ENCODE measurements at regions not wholly inside any gene's neighbourhood (a gene's known extent, or its start where the extent isn't known, plus 50 kb on each side); places are given as distances from the start of the nearest gene placed in this dataset.
A peak's percentile ranks its signal among the peaks of the same experiment; 100 is the strongest.

GRCh38 chr5:67259548-67260215 lies 63.1 kb upstream of the CD180 start:
- Mint-ChIP-seq H3K36me3 (ENCODE audit: low read depth) (no peaks in the 10 kb centered on the region), H3K27ac (no peak overlapping the region), H3K4me1 (ENCODE audit: low read depth) (peaks cover 19% of the 10 kb centered on the region), H3K9me3 (no peaks in the 10 kb centered on the region), H3K4me3 (no peak overlapping the region), H3K27me3 (ENCODE audit: insufficient read depth) (peaks cover 3% of the 10 kb centered on the region; the same call in 1 of the 2 replicates)
- no peak for TF ChIP-seq CTCF (IDR thresholded peaks at IDR 0.05)
- DNase-seq, result no peak

GRCh38 chr5:67257500-67257899 lies 60.9 kb upstream of the CD180 start:
- Mint-ChIP-seq H3K36me3 (ENCODE audit: low read depth) (no peaks in the 10 kb centered on the region), H3K9me3 (no peaks in the 10 kb centered on the region; the same call in 1 of the 2 replicates), H3K27me3 (ENCODE audit: insufficient read depth) (peaks cover 3% of the 10 kb centered on the region; the same call in 1 of the 2 replicates), H3K4me1 (ENCODE audit: low read depth) (peaks cover 19% of the 10 kb centered on the region), H3K27ac (no peak overlapping the region), H3K4me3 (no peak overlapping the region; the same call in 1 of the 2 replicates)
- DNase-seq, result no peak
- TF ChIP-seq CTCF (IDR thresholded peaks at IDR 0.05), result no peak

- TF ChIP-seq CTCF (IDR thresholded peaks at IDR 0.05), result no peak
- H3K27me3 Mint-ChIP-seq (ENCODE audit: insufficient read depth), result peaks cover 3% of the 10 kb centered on the region; the same call in 1 of the 2 replicates
- H3K4me3 Mint-ChIP-seq, result no peak overlapping the region
- peaks cover 19% of the 10 kb centered on the region for H3K4me1 Mint-ChIP-seq (ENCODE audit: low read depth)
- no peak for DNase-seq
- H3K27ac Mint-ChIP-seq, result no peak overlapping the region
- no peaks in the 10 kb centered on the region; the same call in 1 of the 2 replicates for H3K9me3 Mint-ChIP-seq
- no peaks in the 10 kb centered on the region for H3K36me3 Mint-ChIP-seq (ENCODE audit: low read depth)
These were observed 60.5 kb upstream of the CD180 start for GRCh38 chr5:67257077-67257476.

GRCh38 chr5:67255881-67256280 lies 59.3 kb upstream of the CD180 start:
- TF ChIP-seq CTCF (IDR thresholded peaks at IDR 0.05), result no peak
- Mint-ChIP-seq H3K4me1 (ENCODE audit: low read depth) (peaks cover 19% of the 10 kb centered on the region), H3K27ac (no peak overlapping the region), H3K9me3 (no peaks in the 10 kb centered on the region; the same call in 1 of the 2 replicates), H3K36me3 (ENCODE audit: low read depth) (no peaks in the 10 kb centered on the region), H3K4me3 (no peak overlapping the region), H3K27me3 (ENCODE audit: insufficient read depth) (peaks cover 3% of the 10 kb centered on the region; the same call in 1 of the 2 replicates)
- DNase-seq, result peak; percentile 42

- Mint-ChIP-seq H3K9me3 (no peaks in the 10 kb centered on the region; the same call in 1 of the 2 replicates), H3K36me3 (ENCODE audit: low read depth) (no peaks in the 10 kb centered on the region), H3K4me3 (no peak overlapping the region), H3K27me3 (ENCODE audit: insufficient read depth) (peaks cover 3% of the 10 kb centered on the region; the same call in 1 of the 2 replicates), H3K4me1 (ENCODE audit: low read depth) (peaks cover 19% of the 10 kb centered on the region), H3K27ac (no peak overlapping the region)
- no peak for DNase-seq
- TF ChIP-seq CTCF (IDR thresholded peaks at IDR 0.05), result no peak
These were observed 57.3 kb upstream of the CD180 start for GRCh38 chr5:67253911-67254310.

Data from HFFc6 (cell line).